SK-N-SH (cell line): ENCODE measurements at regions not wholly inside any gene's neighbourhood (a gene's known extent, or its start where the extent isn't known, plus 50 kb on each side); places are given as distances from the start of the nearest gene placed in this dataset.

Source experiments
- CTCF ChIA-PET: fragments of 300-600, 350-600 bp; formaldehyde crosslinking; extraction: SDS; loops from one replicate; lab custom pipeline; 2021; lab: Yijun Ruan, JAX
- POLR2A ChIA-PET: fragments of 350-600 bp; sonication (Branson Sonifier 250); formaldehyde crosslinking; extraction: SDS; loops from one replicate; lab custom pipeline; 2020; ENCODE audit warnings: antibody characterized with exemption, inconsistent platforms; lab: Yijun Ruan, JAX
- DNase-seq: peaks from one replicate; pipeline ENCODE4 v3.0.0; 2012
- H2AFZ ChIP-seq: fragments of 200-600 bp; sonication (generic); 2 replicates; pipeline ENCODE4 v1.8.1; 2016; ENCODE audit warnings: antibody characterized with exemption, mild to moderate bottlenecking, low read depth
- H3F3A ChIP-seq: fragments of 200-600 bp; sonication (generic); replicated peaks from 2 replicates; pipeline ENCODE3; 2016; ENCODE audit warnings: antibody characterized with exemption, mild to moderate bottlenecking; ENCODE audit not compliant: insufficient read depth
- H3K27ac ChIP-seq, 2 experiments: fragments of 200-500 bp in 1 of 2; fragments of 200-600 bp in 1 of 2; sonication (Bioruptor generic) in 1 of 2; sonication (generic), shearing (Covaris generic) in 1 of 2; 2 replicates each; pipeline versions ENCODE4 v1.5.1 to v1.6.1; 2014 to 2016; ENCODE audit warnings: low read depth in 2 of 2, inconsistent platforms in 1 of 2, low read length in 1 of 2, mild to moderate bottlenecking in 1 of 2, mixed read lengths in 1 of 2
- H3K27me3 ChIP-seq: fragments of 200-600 bp; sonication (generic), shearing (Covaris generic); 2 replicates; pipeline ENCODE4 v1.6.1; 2016; ENCODE audit warnings: mixed run types; ENCODE audit not compliant: insufficient read depth
- H3K36me3 ChIP-seq, 2 experiments: fragments of 200-500 bp in 1 of 2; fragments of 200-600 bp in 1 of 2; sonication (Bioruptor generic) in 1 of 2; sonication (generic) in 1 of 2; replicated peaks in 1 of 2; 2 replicates each; pipeline versions ENCODE3 to v1.5.1; 2014 to 2016; ENCODE audit warnings: low read length in 1 of 2, mild to moderate bottlenecking in 1 of 2; ENCODE audit not compliant: insufficient read depth in 2 of 2, control insufficient read depth in 1 of 2
- H3K4me1 ChIP-seq, 2 experiments: fragments of 200-500 bp in 1 of 2; fragments of 200-600 bp in 1 of 2; sonication (Bioruptor generic) in 1 of 2; sonication (generic), shearing (Covaris generic) in 1 of 2; 2 replicates each; pipeline versions ENCODE4 v1.5.1 to v1.6.1; 2014 to 2016; ENCODE audit warnings: low read depth in 1 of 2, low read length in 1 of 2, mixed run types in 1 of 2; ENCODE audit not compliant: insufficient read depth in 2 of 2, control insufficient read depth in 1 of 2
- H3K4me2 ChIP-seq: fragments of 200-600 bp; sonication (generic), shearing (Covaris generic); 2 replicates; pipeline ENCODE4 v1.6.1; 2017; ENCODE audit warnings: mixed run types
- H3K4me3 ChIP-seq, 2 experiments: fragments of 200-500 bp in 1 of 2; fragments of 200-600 bp in 1 of 2; sonication (Bioruptor generic) in 1 of 2; sonication (generic), shearing (Covaris generic) in 1 of 2; 2 replicates each; pipeline versions ENCODE4 v1.5.1 to v1.8.1; 2014 to 2016; ENCODE audit warnings: low read depth in 2 of 2, inconsistent platforms in 1 of 2, low read length in 1 of 2, mild to moderate bottlenecking in 1 of 2, mixed read lengths in 1 of 2, moderate library complexity in 1 of 2
- H3K79me2 ChIP-seq: fragments of 200-600 bp; sonication (generic); 2 replicates; pipeline ENCODE4 v1.8.1; 2017; ENCODE audit warnings: mild to moderate bottlenecking; ENCODE audit not compliant: insufficient read depth
- H3K9ac ChIP-seq: fragments of 200-600 bp; sonication (generic); 2 replicates; pipeline ENCODE4 v1.6.1; 2017; ENCODE audit warnings: mixed run types
- H3K9me2 ChIP-seq: fragments of 200-600 bp; sonication (generic); 2 replicates; pipeline ENCODE4 v1.6.1; 2017; ENCODE audit warnings: mixed run types
- H3K9me3 ChIP-seq: fragments of 200-600 bp; sonication (generic); 2 replicates; pipeline ENCODE4 v1.6.1; 2017; ENCODE audit warnings: mixed run types, mild to moderate bottlenecking, moderate library complexity
- H4K20me1 ChIP-seq: fragments of 200-600 bp; sonication (generic); 2 replicates; pipeline ENCODE4 v1.6.1; 2017; ENCODE audit warnings: mild to moderate bottlenecking, mixed run types; ENCODE audit not compliant: insufficient read depth
- CHD2 ChIP-seq: fragments of 150-350 bp; IDR thresholded peaks from 2 replicates; pipeline ENCODE4 v1.6.1; 2018; ENCODE audit warnings: low read length; ENCODE audit not compliant: partially characterized antibody
- EP300 ChIP-seq, 2 experiments: IDR thresholded peaks; 2 replicates each; pipeline versions ENCODE4 v1.4.0 to v1.6.1; 2012; ENCODE audit warnings: borderline replicate concordance in 1 of 2, low read depth in 1 of 2, low read length in 1 of 2
- EZH2phosphoT487 ChIP-seq: fragments of 200-600 bp; sonication (generic); IDR thresholded peaks from 2 replicates; pipeline ENCODE4 v1.6.1; 2017; ENCODE audit warnings: low read depth, mixed run types, mild to moderate bottlenecking, antibody characterized with exemption, moderate library complexity, borderline replicate concordance
- FOSL2 ChIP-seq: IDR thresholded peaks from 2 replicates; pipeline ENCODE4 v1.4.0; 2012; ENCODE audit warnings: low read depth, mild to moderate bottlenecking, moderate library complexity, borderline replicate concordance
- FOXM1 ChIP-seq: IDR thresholded peaks from 2 replicates; pipeline ENCODE4 v1.4.0; 2012; ENCODE audit warnings: low read depth, mild to moderate bottlenecking
- GABPA ChIP-seq: IDR thresholded peaks from 2 replicates; pipeline ENCODE4 v1.4.0; 2012; ENCODE audit warnings: low read depth, mild to moderate bottlenecking
- MXI1 ChIP-seq: IDR thresholded peaks from 2 replicates; pipeline ENCODE4 v1.6.1; 2012; ENCODE audit warnings: mild to moderate bottlenecking, low read depth, low read length, improper control_type of control experiment
- SIN3A ChIP-seq: IDR thresholded peaks from 2 replicates; pipeline ENCODE4 v1.6.1; 2012; ENCODE audit warnings: low read depth, mild to moderate bottlenecking, low read length, moderate library complexity, borderline replicate concordance
- SMC3 ChIP-seq: IDR thresholded peaks from 2 replicates; pipeline ENCODE4 v1.6.1; 2012; ENCODE audit warnings: low read depth, low read length, improper control_type of control experiment
- TCF12 ChIP-seq: IDR thresholded peaks from 2 replicates; pipeline ENCODE4 v1.4.0; 2012
- TEAD4 ChIP-seq: IDR thresholded peaks from 2 replicates; pipeline ENCODE4 v1.4.0; 2012; ENCODE audit warnings: mild to moderate bottlenecking, borderline replicate concordance; ENCODE audit not compliant: insufficient read depth
- WGBS: methylation state at CpG from one replicate; pipeline ENCODE4 v1.1.6; 2017; ENCODE audit warnings: low lambda C conversion rate; 5-methylcytosine and 5-hydroxymethylcytosine counted together
- TF ChIP-seq, protein P1 (sequence below): fragments of 150-350 bp; IDR thresholded peaks from 2 replicates; pipeline ENCODE4 v1.6.1; 2016; ENCODE audit warnings: mild to moderate bottlenecking, low read depth, low read length
- TF ChIP-seq, protein P2 (sequence below): IDR thresholded peaks from 2 replicates; pipeline ENCODE4 v1.4.0; 2012; ENCODE audit warnings: low read depth
- TF ChIP-seq, protein P3 (sequence below): IDR thresholded peaks from 2 replicates; pipeline ENCODE4 v1.4.0; 2012; ENCODE audit warnings: low read depth, borderline replicate concordance
- TF ChIP-seq, protein P4 (sequence below): IDR thresholded peaks from 2 replicates; pipeline ENCODE4 v1.6.1; 2012; ENCODE audit warnings: mild to moderate bottlenecking, low read depth, low read length, moderate library complexity

DNA sequence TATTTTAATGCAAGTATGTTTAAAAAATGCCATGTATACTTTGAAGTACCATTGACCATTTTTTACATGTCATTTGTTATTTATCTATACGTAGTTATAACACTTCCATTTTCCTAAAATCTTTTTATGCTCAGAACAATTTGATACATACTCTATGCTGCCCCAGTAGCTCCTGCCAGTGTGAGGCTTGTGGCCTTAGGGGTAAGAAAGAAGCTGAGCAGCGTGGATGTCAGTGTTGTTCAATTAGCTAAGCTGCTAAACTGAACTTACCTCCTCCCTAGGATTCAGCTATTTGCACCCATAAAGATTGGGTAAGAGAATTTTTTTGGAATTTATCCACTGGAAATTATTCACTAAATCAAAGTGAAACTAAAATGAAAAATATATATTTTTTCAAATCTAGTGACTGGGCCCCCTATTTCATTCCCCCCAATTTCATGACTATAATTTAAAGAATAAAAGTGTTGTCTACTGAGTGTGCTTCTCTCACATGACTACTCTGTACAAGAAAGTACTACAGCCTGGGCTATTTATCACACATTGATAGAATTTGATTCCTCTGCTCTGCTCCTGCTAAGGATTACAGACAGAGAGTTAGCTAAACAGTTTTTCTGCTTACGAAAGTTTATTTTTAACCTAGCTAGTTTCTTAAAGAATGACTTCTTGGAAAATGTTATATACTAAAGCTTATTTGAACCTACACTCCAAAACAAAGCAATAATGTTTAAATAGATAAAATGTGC lies 1030.3 kb upstream of the ADGRL4 start:
- no peaks in the 10 kb centered on the region for H3K9me3 ChIP-seq
- no peak overlapping the region for H3K27ac ChIP-seq
- no peaks in the 10 kb centered on the region for H3K9me2 ChIP-seq
- H2AFZ ChIP-seq: peak overlapping the region; percentile 56
- no peaks in the 10 kb centered on the region for H3K27me3 ChIP-seq
- ChIA-PET CTCF (no interaction called here), POLR2A (no interaction called here)
- DNase-seq: no peak
- no peaks in the 10 kb centered on the region for H3K36me3 ChIP-seq
- no peak overlapping the region for H3K9ac ChIP-seq
- H3K4me2 ChIP-seq: peak overlapping the region; percentile 26
- no peak overlapping the region for H3K4me3 ChIP-seq
- no peaks in the 10 kb centered on the region for H4K20me1 ChIP-seq
- H3F3A ChIP-seq: no peaks in the 10 kb centered on the region
- 80% methylated on average over 3 of the region's 3 CpGs for WGBS
- H3K4me1 ChIP-seq: no peaks in the 10 kb centered on the region
- no peaks in the 10 kb centered on the region for H3K79me2 ChIP-seq
- TF ChIP-seq TEAD4 (no peak), EZH2phosphoT487 (no peak), FOSL2 (no peak), TCF12 (no peak), FOXM1 (no peak), EP300 (IDR thresholded peaks at IDR 0.05; ENCODE audit: borderline replicate concordance in 1 of 2, low read depth in 1 of 2, low read length in 1 of 2) (no peak), CHD2 (no peak), SMC3 (no peak), MXI1 (no peak), GABPA (no peak), SIN3A (no peak)
- TF ChIP-seq, protein P1, sequence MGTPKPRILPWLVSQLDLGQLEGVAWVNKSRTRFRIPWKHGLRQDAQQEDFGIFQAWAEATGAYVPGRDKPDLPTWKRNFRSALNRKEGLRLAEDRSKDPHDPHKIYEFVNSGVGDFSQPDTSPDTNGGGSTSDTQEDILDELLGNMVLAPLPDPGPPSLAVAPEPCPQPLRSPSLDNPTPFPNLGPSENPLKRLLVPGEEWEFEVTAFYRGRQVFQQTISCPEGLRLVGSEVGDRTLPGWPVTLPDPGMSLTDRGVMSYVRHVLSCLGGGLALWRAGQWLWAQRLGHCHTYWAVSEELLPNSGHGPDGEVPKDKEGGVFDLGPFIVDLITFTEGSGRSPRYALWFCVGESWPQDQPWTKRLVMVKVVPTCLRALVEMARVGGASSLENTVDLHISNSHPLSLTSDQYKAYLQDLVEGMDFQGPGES: no peak
- TF ChIP-seq, protein P2, sequence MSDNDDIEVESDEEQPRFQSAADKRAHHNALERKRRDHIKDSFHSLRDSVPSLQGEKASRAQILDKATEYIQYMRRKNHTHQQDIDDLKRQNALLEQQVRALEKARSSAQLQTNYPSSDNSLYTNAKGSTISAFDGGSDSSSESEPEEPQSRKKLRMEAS: no peak
- TF ChIP-seq, protein P3, sequence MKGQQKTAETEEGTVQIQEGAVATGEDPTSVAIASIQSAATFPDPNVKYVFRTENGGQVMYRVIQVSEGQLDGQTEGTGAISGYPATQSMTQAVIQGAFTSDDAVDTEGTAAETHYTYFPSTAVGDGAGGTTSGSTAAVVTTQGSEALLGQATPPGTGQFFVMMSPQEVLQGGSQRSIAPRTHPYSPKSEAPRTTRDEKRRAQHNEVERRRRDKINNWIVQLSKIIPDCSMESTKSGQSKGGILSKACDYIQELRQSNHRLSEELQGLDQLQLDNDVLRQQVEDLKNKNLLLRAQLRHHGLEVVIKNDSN: no peak

DNA sequence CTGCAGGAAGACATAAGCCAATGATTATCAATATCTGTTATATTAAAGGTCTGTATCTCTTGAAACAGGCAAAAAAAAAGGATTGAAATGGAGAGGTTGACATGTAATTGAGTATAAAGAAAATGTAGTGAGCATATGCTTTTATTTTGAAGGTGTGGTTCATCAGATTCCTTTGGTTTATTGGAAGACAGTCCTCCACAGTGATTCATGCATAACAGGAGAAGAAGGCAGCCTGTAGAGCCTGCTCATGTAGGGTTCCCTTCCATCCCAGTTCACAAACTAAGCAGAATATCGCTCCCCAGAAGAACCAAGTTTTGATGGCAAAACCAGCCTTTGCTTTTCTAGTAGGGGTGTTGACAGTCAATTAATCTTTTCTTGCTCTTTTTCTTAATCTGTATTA lies 1016.8 kb upstream of the ADGRL4 start:
- ChIA-PET POLR2A (no interaction called here), CTCF (no interaction called here)
- no peak overlapping the region for H3K9ac ChIP-seq
- no peak overlapping the region for H3K4me3 ChIP-seq
- H3K4me1 ChIP-seq: no peaks in the 10 kb centered on the region
- WGBS: 50% methylated on average over 1 of the region's 1 CpG
- H3F3A ChIP-seq: no peaks in the 10 kb centered on the region
- DNase-seq: no peak
- TF ChIP-seq, protein P4, sequence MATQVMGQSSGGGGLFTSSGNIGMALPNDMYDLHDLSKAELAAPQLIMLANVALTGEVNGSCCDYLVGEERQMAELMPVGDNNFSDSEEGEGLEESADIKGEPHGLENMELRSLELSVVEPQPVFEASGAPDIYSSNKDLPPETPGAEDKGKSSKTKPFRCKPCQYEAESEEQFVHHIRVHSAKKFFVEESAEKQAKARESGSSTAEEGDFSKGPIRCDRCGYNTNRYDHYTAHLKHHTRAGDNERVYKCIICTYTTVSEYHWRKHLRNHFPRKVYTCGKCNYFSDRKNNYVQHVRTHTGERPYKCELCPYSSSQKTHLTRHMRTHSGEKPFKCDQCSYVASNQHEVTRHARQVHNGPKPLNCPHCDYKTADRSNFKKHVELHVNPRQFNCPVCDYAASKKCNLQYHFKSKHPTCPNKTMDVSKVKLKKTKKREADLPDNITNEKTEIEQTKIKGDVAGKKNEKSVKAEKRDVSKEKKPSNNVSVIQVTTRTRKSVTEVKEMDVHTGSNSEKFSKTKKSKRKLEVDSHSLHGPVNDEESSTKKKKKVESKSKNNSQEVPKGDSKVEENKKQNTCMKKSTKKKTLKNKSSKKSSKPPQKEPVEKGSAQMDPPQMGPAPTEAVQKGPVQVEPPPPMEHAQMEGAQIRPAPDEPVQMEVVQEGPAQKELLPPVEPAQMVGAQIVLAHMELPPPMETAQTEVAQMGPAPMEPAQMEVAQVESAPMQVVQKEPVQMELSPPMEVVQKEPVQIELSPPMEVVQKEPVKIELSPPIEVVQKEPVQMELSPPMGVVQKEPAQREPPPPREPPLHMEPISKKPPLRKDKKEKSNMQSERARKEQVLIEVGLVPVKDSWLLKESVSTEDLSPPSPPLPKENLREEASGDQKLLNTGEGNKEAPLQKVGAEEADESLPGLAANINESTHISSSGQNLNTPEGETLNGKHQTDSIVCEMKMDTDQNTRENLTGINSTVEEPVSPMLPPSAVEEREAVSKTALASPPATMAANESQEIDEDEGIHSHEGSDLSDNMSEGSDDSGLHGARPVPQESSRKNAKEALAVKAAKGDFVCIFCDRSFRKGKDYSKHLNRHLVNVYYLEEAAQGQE: no peak
- TF ChIP-seq SIN3A: no peak
- H4K20me1 ChIP-seq: no peaks in the 10 kb centered on the region
- no peak overlapping the region for H2AFZ ChIP-seq
- no peaks in the 10 kb centered on the region for H3K9me3 ChIP-seq
- no peaks in the 10 kb centered on the region for H3K36me3 ChIP-seq
- no peaks in the 10 kb centered on the region for H3K27me3 ChIP-seq
- H3K9me2 ChIP-seq: no peaks in the 10 kb centered on the region
- no peak overlapping the region for H3K4me2 ChIP-seq
- no peak overlapping the region for H3K27ac ChIP-seq
- H3K79me2 ChIP-seq: no peaks in the 10 kb centered on the region
